T-cell (primary cell): ENCODE measurements at regions not wholly inside any gene's neighbourhood (a gene's known extent, or its start where the extent isn't known, plus 50 kb on each side); places are given as distances from the start of the nearest gene placed in this dataset.

ENCODE experiments used
- ATAC-seq, 4 experiments: fragments of 200-7000 bp in 3 of 4; fragments of 150-1000 bp in 1 of 4; cut with Tn5 transposase; replicated peaks in 1 of 4; 1 replicate in 3 of 4; 2 replicates in 1 of 4; pipeline ENCODE4 v1.10.0; 2021; ENCODE audit warnings: moderate library complexity in 3 of 4, mild to moderate bottlenecking in 2 of 4, moderate number of reproducible peaks in 1 of 4
- CTCF ChIA-PET, 2 donors: fragments of 300-600 bp; sonication (Branson Sonifier 250); formaldehyde crosslinking; loops; one replicate each; lab custom pipeline; 2022; ENCODE audit warnings: antibody characterized with exemption in 2 of 2; lab: Charles Lee
- POLR2A ChIA-PET, 2 donors: fragments of 300-600 bp; sonication (Branson Sonifier 250); formaldehyde crosslinking; loops; one replicate each; lab custom pipeline; 2022; ENCODE audit warnings: antibody characterized with exemption in 2 of 2; lab: Charles Lee
- DNase-seq, 35 experiments: peaks; one replicate each; pipeline versions ENCODE4 v3.0.0 to v3.0.0-alpha.2; 2013 to 2023
- H3K27ac ChIP-seq: one replicate; pipeline ENCODE4 v1.5.1; 2013; ENCODE audit warnings: low read length
- H3K27me3 ChIP-seq, 2 experiments: replicated peaks in 1 of 2; 1 replicate in 1 of 2; 2 replicates in 1 of 2; pipeline versions ENCODE4 v1.6.1 to v1.7.0; 2013; ENCODE audit warnings: low read length in 1 of 2, mixed read lengths in 1 of 2; ENCODE audit not compliant: control insufficient read depth in 2 of 2, insufficient read depth in 2 of 2; ENCODE audit errors: extremely low read depth in 1 of 2
- H3K36me3 ChIP-seq, 2 donors: 1 replicate in 1 of 2; 2 replicates in 1 of 2; pipeline versions ENCODE4 v1.6.1 to v1.7.0; 2013; ENCODE audit warnings: low read length in 1 of 2; ENCODE audit not compliant: control insufficient read depth in 2 of 2, insufficient read depth in 1 of 2; ENCODE audit errors: extremely low read depth in 1 of 2
- H3K4me1 ChIP-seq, 2 experiments: 1 replicate in 1 of 2; 2 replicates in 1 of 2; pipeline versions ENCODE4 v1.6.1 to v1.7.0; 2013; ENCODE audit warnings: low read length in 2 of 2, mixed read lengths in 1 of 2; ENCODE audit not compliant: insufficient read depth in 2 of 2, control insufficient read depth in 1 of 2; ENCODE audit errors: extremely low read depth in 1 of 2
- H3K4me3 ChIP-seq, 2 donors: 1 replicate in 1 of 2; 2 replicates in 1 of 2; pipeline versions ENCODE4 v1.5.1 to v1.7.0; 2013; ENCODE audit warnings: mild to moderate bottlenecking in 2 of 2, low read length in 1 of 2, moderate library complexity in 1 of 2; ENCODE audit not compliant: control insufficient read depth in 1 of 2; ENCODE audit errors: extremely low read depth in 1 of 2
- H3K9me3 ChIP-seq: 2 replicates; pipeline ENCODE4 v1.7.0; 2013
- H3K27ac Mint-ChIP-seq, 2 donors: one replicate each; pipeline ENCODE4 v1.8.0; 2020 to 2021; ENCODE audit warnings: mild to moderate bottlenecking in 2 of 2, mixed read lengths in 2 of 2
- H3K27me3 Mint-ChIP-seq, 2 donors: one replicate each; pipeline ENCODE4 v1.8.0; 2021 to 2022; ENCODE audit warnings: mixed read lengths in 2 of 2
- H3K36me3 Mint-ChIP-seq: one replicate; pipeline ENCODE4 v1.8.0; 2021; ENCODE audit warnings: mixed read lengths
- H3K4me1 Mint-ChIP-seq, 3 donors: one replicate each; pipeline ENCODE4 v1.8.0; 2020 to 2022; ENCODE audit warnings: mixed read lengths in 3 of 3, mild to moderate bottlenecking in 1 of 3
- H3K4me3 Mint-ChIP-seq, 3 donors: one replicate each; pipeline ENCODE4 v1.8.0; 2020 to 2022; ENCODE audit warnings: mild to moderate bottlenecking in 3 of 3, mixed read lengths in 3 of 3, moderate library complexity in 3 of 3
- H3K9me3 Mint-ChIP-seq, 3 donors: one replicate each; pipeline ENCODE4 v1.8.0; 2020 to 2022; ENCODE audit warnings: mixed read lengths in 3 of 3
- WGBS: methylation state at CpG from one replicate; pipeline ENCODE4 v1.1.5; 2013; ENCODE audit warnings: missing lambda C conversion rate; ENCODE audit not compliant: insufficient coverage; 5-methylcytosine and 5-hydroxymethylcytosine counted together

- CTCF ChIA-PET, result no interaction called here
These were observed 671.6 kb upstream of the ACVR2A start for GRCh38 chr2:147173189-147173581.

GRCh38 chr2:147172493-147173188 is 672.2 kb upstream of the ACVR2A start:
- Histone ChIP-seq H3K9me3 (no peaks in the 10 kb centered on the region), H3K27me3 (no peaks in the 10 kb centered on the region), H3K4me3 (no peak overlapping the region), H3K4me1 (no peaks in the 10 kb centered on the region), H3K36me3 (no peaks in the 10 kb centered on the region), H3K27ac (no peak overlapping the region)
- ATAC-seq (no peak), DNase-seq (no peak)
- Mint-ChIP-seq H3K27me3 (peaks cover 3 to 7% of the 10 kb centered on the region in 2 donors), H3K4me3 (no peak overlapping the region), H3K9me3 (peaks cover 0 to 2% (median 0%) of the 10 kb centered on the region in 3 donors), H3K4me1 (peaks cover 0 to 3% (median 0%) of the 10 kb centered on the region in 3 donors), H3K36me3 (no peaks in the 10 kb centered on the region), H3K27ac (no peak overlapping the region)
- CTCF ChIA-PET, result no interaction called here
- WGBS, result 88% methylated on average over 6 of the region's 9 CpGs
- POLR2A ChIA-PET, result no interaction called here

More at GRCh38 chr2:147173189-147173581, 671.6 kb upstream of the ACVR2A start:
- ATAC-seq, result no peak
- no peaks in the 10 kb centered on the region for H3K9me3 ChIP-seq
- WGBS, result no CpG with 5 or more reads among the region's 1 CpG
- H3K4me3 ChIP-seq, result no peak overlapping the region
- no peaks in the 10 kb centered on the region for H3K27me3 ChIP-seq
- Mint-ChIP-seq H3K27ac (no peak overlapping the region), H3K36me3 (no peaks in the 10 kb centered on the region), H3K27me3 (peaks cover 3 to 7% of the 10 kb centered on the region in 2 donors), H3K4me3 (no peak overlapping the region), H3K9me3 (peaks cover 0 to 2% (median 0%) of the 10 kb centered on the region in 3 donors), H3K4me1 (peaks cover 0 to 3% (median 0%) of the 10 kb centered on the region in 3 donors)
- POLR2A ChIA-PET, result no interaction called here
- no peak for DNase-seq
- H3K27ac ChIP-seq, result no peak overlapping the region
- H3K36me3 ChIP-seq, result no peaks in the 10 kb centered on the region
- H3K4me1 ChIP-seq, result no peaks in the 10 kb centered on the region

- no peak overlapping the region for H3K4me3 Mint-ChIP-seq
- ChIA-PET POLR2A (no interaction called here), CTCF (no interaction called here)
- Histone ChIP-seq H3K27ac (no peak overlapping the region), H3K9me3 (no peaks in the 10 kb centered on the region), H3K4me1 (no peaks in the 10 kb centered on the region), H3K36me3 (no peaks in the 10 kb centered on the region), H3K4me3 (no peak overlapping the region), H3K27me3 (no peaks in the 10 kb centered on the region)
- no CpG with 5 or more reads among the region's 3 CpGs for WGBS
- no peaks in the 10 kb centered on the region for H3K36me3 Mint-ChIP-seq
- DNase-seq (no peak), ATAC-seq (no peak)
- H3K27me3 Mint-ChIP-seq, result peaks cover 3 to 7% of the 10 kb centered on the region in 2 donors
- H3K9me3 Mint-ChIP-seq, result peaks cover 0 to 2% (median 0%) of the 10 kb centered on the region in 3 donors
- H3K4me1 Mint-ChIP-seq, result no peaks in the 10 kb centered on the region
- no peak overlapping the region for H3K27ac Mint-ChIP-seq
These were observed 672.9 kb upstream of the ACVR2A start for GRCh38 chr2:147171941-147172340.

GRCh38 chr2:147170932-147171331 is 673.9 kb upstream of the ACVR2A start:
- H3K36me3 ChIP-seq, result no peaks in the 10 kb centered on the region
- no peak overlapping the region for H3K4me3 ChIP-seq
- H3K9me3 ChIP-seq, result no peaks in the 10 kb centered on the region
- Mint-ChIP-seq H3K9me3 (peaks cover 0 to 2% (median 0%) of the 10 kb centered on the region in 3 donors), H3K27me3 (peaks cover 3 to 7% of the 10 kb centered on the region in 2 donors), H3K36me3 (no peaks in the 10 kb centered on the region), H3K27ac (no peak overlapping the region), H3K4me3 (no peak overlapping the region), H3K4me1 (no peaks in the 10 kb centered on the region)
- CTCF ChIA-PET, result no interaction called here
- no peak for ATAC-seq
- WGBS, result no CpG with 5 or more reads among the region's 1 CpG
- H3K4me1 ChIP-seq, result no peaks in the 10 kb centered on the region
- H3K27me3 ChIP-seq, result no peaks in the 10 kb centered on the region
- DNase-seq, result no peak
- POLR2A ChIA-PET, result no interaction called here
- H3K27ac ChIP-seq, result no peak overlapping the region

GRCh38 chr2:147165697-147166382 is 679.0 kb upstream of the ACVR2A start:
- no CpG with 5 or more reads among the region's 2 CpGs for WGBS
- H3K36me3 Mint-ChIP-seq, result no peaks in the 10 kb centered on the region
- H3K9me3 Mint-ChIP-seq, result peaks cover 0 to 2% (median 0%) of the 10 kb centered on the region in 3 donors
- DNase-seq (no peak), ATAC-seq (no peak)
- POLR2A ChIA-PET, result no interaction called here
- H3K27me3 Mint-ChIP-seq, result peaks cover 1 to 4% of the 10 kb centered on the region in 2 donors
- CTCF ChIA-PET, result no interaction called here
- no peaks in the 10 kb centered on the region for H3K36me3 ChIP-seq
- H3K27ac Mint-ChIP-seq, result no peak overlapping the region
- H3K27ac ChIP-seq, result no peak overlapping the region
- H3K27me3 ChIP-seq, result no peaks in the 10 kb centered on the region
- no peak overlapping the region for H3K4me3 Mint-ChIP-seq
- no peaks in the 10 kb centered on the region for H3K4me1 Mint-ChIP-seq
- H3K4me3 ChIP-seq, result no peak overlapping the region
- no peaks in the 10 kb centered on the region for H3K9me3 ChIP-seq
- H3K4me1 ChIP-seq, result no peaks in the 10 kb centered on the region

GRCh38 chr2:147164563-147164962 is 680.3 kb upstream of the ACVR2A start:
- H3K4me3 Mint-ChIP-seq, result no peak overlapping the region
- no peaks in the 10 kb centered on the region for H3K36me3 ChIP-seq
- H3K4me1 Mint-ChIP-seq, result no peaks in the 10 kb centered on the region
- DNase-seq (no peak), ATAC-seq (no peak)
- H3K27me3 Mint-ChIP-seq, result peaks cover 0 to 1% of the 10 kb centered on the region in 2 donors
- POLR2A ChIA-PET, result no interaction called here
- H3K9me3 ChIP-seq, result no peaks in the 10 kb centered on the region
- no peaks in the 10 kb centered on the region for H3K27me3 ChIP-seq
- WGBS, result 83% methylated on average over 3 of the region's 4 CpGs
- H3K27ac Mint-ChIP-seq, result no peak overlapping the region
- H3K4me1 ChIP-seq, result no peaks in the 10 kb centered on the region
- no peak overlapping the region for H3K4me3 ChIP-seq
- H3K9me3 Mint-ChIP-seq, result peaks cover 0 to 2% (median 0%) of the 10 kb centered on the region in 3 donors
- H3K36me3 Mint-ChIP-seq, result no peaks in the 10 kb centered on the region
- CTCF ChIA-PET, result no interaction called here
- H3K27ac ChIP-seq, result no peak overlapping the region
